ENCODE measurements at regions not wholly inside any gene's neighbourhood (a gene's known extent, or its start where the extent isn't known, plus 50 kb on each side); places are given as distances from the start of the nearest gene placed in this dataset.
"Not testable (repeated sequence)": the region's sequence is repeated elsewhere in the genome, so short reads cannot be mapped to it uniquely, and the experiment has no call there.

GRCh38 chr3:105101603-105102002, 265.1 kb upstream of the ALCAM start:
- no peak for DNase-seq (ENCODE audit: low spot score)

- DNase-seq (ENCODE audit: low spot score): no peak
Measured at GRCh38 chr3:105103139-105103538, 263.6 kb upstream of the ALCAM start.

DNA sequence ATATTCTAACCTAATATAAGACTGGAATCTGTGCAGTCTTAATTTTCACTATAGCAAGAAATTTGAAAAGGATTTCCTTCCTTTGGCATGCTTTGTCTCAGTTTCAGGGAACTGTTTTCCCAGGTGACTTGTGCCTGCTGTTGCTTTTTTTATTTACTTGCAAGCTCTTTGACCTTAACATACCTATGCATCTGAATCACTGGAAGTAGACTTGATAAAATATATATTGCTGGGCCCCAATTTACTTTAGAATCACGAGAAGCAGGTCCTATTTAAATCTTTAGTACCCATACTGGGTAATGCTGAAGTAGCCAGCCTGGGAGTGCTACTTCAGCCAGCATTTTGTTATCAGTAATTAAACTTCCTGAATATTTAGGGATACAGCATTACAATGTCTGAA, 257.9 kb upstream of the ALCAM start:
- no peak for DNase-seq (ENCODE audit: low spot score)

DNA sequence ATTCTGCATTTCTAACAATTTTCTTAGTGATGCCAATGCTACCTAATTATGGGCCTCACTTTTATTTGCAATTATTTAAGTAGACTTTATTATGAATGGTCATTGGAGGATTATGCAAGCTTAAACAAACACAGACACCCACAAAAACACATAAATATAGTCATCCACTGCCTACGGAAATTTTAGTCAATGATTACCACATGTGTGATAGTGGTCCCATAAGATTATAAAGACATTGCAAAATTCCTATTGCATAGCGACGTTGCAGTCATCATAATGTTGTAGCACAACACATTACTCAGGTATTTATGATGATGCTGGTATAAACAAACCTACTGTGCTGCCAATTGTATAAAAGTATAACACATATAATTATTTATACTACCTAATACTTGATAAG, 247.8 kb upstream of the ALCAM start:
- peak; percentile 50 for DNase-seq (ENCODE audit: low spot score)

- DNase-seq (ENCODE audit: low spot score): no peak
Measured at GRCh38 chr3:105119801-105120340, 246.8 kb upstream of the ALCAM start.

DNA sequence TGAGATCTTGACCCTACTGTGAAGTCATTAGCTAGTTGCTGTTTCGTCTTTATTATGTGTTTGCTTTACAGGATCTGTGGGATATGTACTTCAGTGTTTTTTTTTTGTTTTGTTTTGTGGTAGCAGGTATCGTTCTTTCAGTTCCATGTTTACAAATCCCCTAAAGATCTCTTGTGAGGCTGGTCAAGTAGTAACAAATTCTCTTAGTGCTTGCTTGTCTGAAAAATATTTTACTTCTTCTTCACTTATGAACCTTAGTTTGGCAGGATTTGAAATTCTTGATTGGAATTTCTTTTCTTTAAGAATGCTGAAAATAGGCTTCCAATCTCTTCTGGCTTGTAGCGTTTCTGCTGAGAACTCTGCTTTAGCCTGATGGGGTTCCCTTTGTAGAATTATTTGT, 235.8 kb upstream of the ALCAM start:
- no peak for DNase-seq (ENCODE audit: low spot score)

DNA sequence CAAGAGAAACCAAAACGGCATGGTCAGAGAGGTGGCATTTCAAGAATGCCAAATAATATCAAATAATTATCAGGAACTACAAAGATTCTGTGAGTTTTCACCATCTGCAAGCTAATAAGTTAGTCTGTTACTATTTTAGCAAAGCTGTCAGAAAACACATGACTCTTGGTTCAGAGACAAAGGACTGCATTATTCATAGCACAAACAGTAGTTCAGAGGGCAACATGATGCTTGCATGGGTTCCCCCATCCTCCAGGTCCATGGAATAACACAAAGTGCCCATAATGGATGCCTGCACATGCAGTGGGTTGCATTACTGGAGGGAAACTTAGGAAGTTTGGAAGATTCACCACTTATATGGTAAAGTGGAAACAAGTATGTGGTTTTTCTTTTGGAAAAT, 228.8 kb upstream of the ALCAM start:
- no peak for DNase-seq (ENCODE audit: low spot score)

GRCh38 chr3:105139881-105140560, 226.7 kb upstream of the ALCAM start:
- DNase-seq (ENCODE audit: low spot score): no peak

- DNase-seq (ENCODE audit: low spot score): no peak
Measured at GRCh38 chr3:105140899-105141367, 225.8 kb upstream of the ALCAM start.

GRCh38 chr3:105144837-105145236, 221.9 kb upstream of the ALCAM start:
- no peak for DNase-seq (ENCODE audit: low spot score)

- DNase-seq (ENCODE audit: low spot score): no peak
Measured at GRCh38 chr3:105145511-105145910, 221.2 kb upstream of the ALCAM start.

- not testable (repeated sequence) for DNase-seq (ENCODE audit: low spot score)
Measured at GRCh38 chr3:105149197-105149596, 217.5 kb upstream of the ALCAM start.

DNA sequence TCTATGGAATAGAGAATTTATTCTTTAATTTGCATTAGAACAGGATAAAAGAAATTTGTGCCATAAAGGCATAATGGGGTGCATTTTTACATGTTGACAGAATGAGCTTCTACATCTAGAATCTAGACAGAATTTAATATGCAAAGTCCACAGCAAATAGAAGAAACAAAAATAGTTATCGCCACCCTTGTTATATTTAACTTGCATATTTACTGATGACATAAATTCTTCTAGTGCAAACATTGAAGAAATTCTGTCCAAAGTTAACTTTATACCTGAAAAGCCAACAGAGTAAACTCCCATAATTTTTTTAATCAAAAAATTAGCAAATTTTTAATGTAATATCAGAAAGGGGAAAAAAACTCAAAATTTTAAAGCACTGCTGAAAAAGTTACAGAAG, 213.7 kb upstream of the ALCAM start:
- DNase-seq (ENCODE audit: low spot score): no peak

DNA sequence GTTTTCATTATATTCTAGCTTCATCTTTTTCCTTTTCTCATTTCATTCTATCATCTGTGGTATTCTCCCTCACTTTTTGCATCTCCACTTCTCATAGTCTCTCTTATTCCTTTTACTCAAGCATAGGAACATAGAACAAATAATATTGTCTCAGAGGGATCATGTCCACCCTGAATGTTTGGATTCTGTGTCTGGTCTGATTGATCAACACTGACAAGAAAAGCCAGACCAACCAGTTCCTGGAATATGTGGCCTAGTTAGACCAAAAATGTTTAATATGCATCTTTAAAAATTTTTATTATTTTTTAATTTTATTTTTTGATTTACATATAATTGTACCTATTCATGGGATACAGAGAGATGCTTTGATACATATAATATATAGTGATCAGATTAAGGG, 212.0 kb upstream of the ALCAM start:
- DNase-seq (ENCODE audit: low spot score): no peak

DNA sequence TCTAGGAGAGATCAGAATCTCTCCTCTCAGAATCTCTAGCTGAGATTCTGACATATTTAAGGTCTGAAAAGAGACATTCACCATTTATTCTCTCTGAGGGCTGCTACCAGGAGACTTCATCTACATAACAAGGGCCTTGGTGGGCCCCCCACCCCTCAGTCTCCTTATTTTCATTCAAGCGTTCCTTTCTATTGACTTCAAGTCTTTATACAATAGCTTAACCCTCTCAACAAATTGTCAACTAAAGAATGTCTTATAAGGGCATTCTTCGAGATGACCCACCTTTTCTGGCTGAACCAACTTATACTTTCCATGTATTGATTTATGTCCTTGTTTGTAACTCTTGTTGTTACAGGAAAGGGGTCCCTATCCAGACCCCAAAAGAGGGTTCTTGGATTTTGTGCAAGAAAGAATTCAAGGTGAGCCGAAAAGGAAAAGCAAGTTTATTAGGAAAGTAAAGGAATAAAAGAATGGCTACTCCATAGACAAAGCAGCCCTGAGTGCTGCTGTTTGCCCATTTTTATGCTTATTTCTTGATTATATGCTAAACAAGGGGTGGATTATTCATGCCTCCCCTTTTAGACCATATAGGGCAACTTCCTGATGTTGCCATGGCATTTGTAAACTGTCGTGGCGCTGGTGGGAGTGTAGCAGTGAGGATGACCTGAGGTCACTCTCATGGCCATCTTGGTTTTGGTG, 209.5 kb upstream of the ALCAM start:
- no peak for DNase-seq (ENCODE audit: low spot score)

DNA sequence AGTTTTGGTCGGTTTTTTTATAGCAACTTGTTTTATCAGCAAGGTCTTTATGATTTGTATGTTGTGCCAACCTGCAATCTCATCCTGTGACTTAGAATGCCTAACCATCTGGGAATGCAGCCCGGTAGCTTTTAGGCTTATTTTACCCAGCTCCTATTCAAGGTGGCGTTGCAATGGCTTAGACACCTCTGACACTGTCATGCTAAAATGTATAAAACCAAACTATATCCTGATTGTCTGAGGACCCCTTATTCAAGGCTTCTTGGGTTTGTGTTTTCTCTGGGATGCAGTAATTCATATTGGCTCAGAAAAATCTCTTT, 209.0 kb upstream of the ALCAM start:
- no peak for DNase-seq (ENCODE audit: low spot score)

- DNase-seq (ENCODE audit: low spot score): no peak
Measured at GRCh38 chr3:105158286-105158685, 208.4 kb upstream of the ALCAM start.

- no peak for DNase-seq (ENCODE audit: low spot score)
Measured at GRCh38 chr3:105162448-105162847, 204.3 kb upstream of the ALCAM start.

GRCh38 chr3:105166893-105167292, 199.8 kb upstream of the ALCAM start:
- no peak for DNase-seq (ENCODE audit: low spot score)

DNA sequence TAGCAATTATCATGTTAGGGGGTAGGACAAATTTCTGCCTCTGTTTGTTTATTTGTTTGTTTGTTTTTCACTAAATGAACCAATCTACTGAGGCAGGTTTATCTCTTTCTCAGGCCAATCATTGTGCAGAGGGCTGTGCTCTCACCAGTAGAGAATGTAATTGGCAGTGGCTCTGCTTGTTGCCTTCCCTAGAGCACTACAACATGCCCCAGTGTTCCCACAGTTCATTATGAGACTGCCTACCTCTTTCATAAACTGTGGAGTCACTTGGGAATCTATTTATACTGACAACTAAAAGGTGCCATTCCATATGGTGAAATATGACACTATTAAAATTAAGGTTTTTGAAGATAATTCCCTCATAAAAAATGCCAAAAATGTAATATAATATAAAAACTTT, 196.3 kb upstream of the ALCAM start:
- no peak for DNase-seq (ENCODE audit: low spot score)

GRCh38 chr3:105174017-105174615, 192.6 kb upstream of the ALCAM start:
- DNase-seq (ENCODE audit: low spot score): no peak

- no peak for DNase-seq (ENCODE audit: low spot score)
Measured at GRCh38 chr3:105177576-105177975, 189.1 kb upstream of the ALCAM start.

DNA sequence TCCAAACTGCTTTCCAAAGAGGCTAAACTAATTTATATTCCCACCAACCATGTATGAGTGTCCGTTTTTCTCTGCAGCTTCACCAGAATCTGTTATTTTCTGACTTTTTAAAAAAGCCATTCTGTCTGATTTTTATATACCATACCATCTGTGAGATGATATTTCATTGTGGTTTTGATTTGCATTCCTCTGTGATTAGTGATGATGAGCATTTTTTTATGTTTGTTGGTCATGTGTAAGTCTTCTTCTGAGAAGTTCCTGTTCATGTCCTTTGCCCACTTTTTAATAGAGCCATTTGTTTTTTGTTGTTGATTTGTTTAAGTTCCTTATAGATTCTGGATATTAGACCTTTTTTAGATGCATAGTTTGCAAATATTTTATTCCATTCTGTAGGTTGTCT, 179.4 kb upstream of the ALCAM start:
- no peak for DNase-seq (ENCODE audit: low spot score)
